Gastroesophageal sphincter (tissue), 4 donors: ENCODE measurements at regions not wholly inside any gene's neighbourhood (a gene's known extent, or its start where the extent isn't known, plus 50 kb on each side); places are given as distances from the start of the nearest gene placed in this dataset.

Source experiments
- ATAC-seq: fragments of 150-250 bp; one replicate; pipeline ENCODE4 v1.9.1; 2016; ENCODE audit warnings: mild to moderate bottlenecking, moderate library complexity
- H3K27ac ChIP-seq, 4 donors: fragments of 200-600 bp; sonication (generic) in 3 of 4; 1 replicate in 3 of 4; 2 replicates in 1 of 4; pipeline ENCODE4 v1.5.1; 2016 to 2019
- H3K27me3 ChIP-seq: fragments of 200-600 bp; sonication (generic); one replicate; pipeline ENCODE4 v1.5.1; 2019
- H3K36me3 ChIP-seq, 2 donors: fragments of 200-600 bp; sonication (generic); one replicate each; pipeline ENCODE4 v1.5.1; 2019; ENCODE audit warnings: control low read depth in 1 of 2
- H3K4me1 ChIP-seq, 3 donors: fragments of 200-600 bp; sonication (generic); 1 replicate in 2 of 3; 2 replicates in 1 of 3; pipeline ENCODE4 v1.5.1; 2016 to 2019; ENCODE audit warnings: control low read depth in 2 of 3
- H3K4me3 ChIP-seq, 2 donors: fragments of 200-600 bp; sonication (generic); one replicate each; pipeline ENCODE4 v1.5.1; 2019; ENCODE audit warnings: mild to moderate bottlenecking in 1 of 2, moderate library complexity in 1 of 2
- H3K9me3 ChIP-seq, 3 donors: fragments of 200-600 bp; sonication (generic); one replicate each; pipeline ENCODE4 v1.5.1; 2017 to 2019; ENCODE audit warnings: control low read depth in 2 of 3
- CTCF ChIP-seq, 4 experiments: fragments of 200-600 bp in 2 of 4; fragments of 450-650 bp in 2 of 4; sonication (generic) in 1 of 4; IDR thresholded peaks; one replicate each; pipeline ENCODE4 v1.5.1; 2017 to 2019; ENCODE audit warnings: antibody characterized with exemption in 4 of 4, mild to moderate bottlenecking in 2 of 4, moderate library complexity in 2 of 4
- EP300 ChIP-seq: sonication (generic); formaldehyde crosslinking; IDR thresholded peaks from one replicate; pipeline ENCODE4 v1.6.1; 2017; ENCODE audit warnings: antibody characterized with exemption, mild to moderate bottlenecking
- POLR2A ChIP-seq, 2 donors: fragments of 450-650 bp; IDR thresholded peaks; one replicate each; pipeline ENCODE4 v1.6.1; 2017; ENCODE audit warnings: antibody characterized with exemption in 2 of 2, mild to moderate bottlenecking in 2 of 2, moderate library complexity in 1 of 2
- POLR2AphosphoS5 ChIP-seq: sonication (generic); formaldehyde crosslinking; IDR thresholded peaks from one replicate; pipeline ENCODE4 v1.6.1; 2017; ENCODE audit warnings: antibody characterized with exemption
- WGBS, 2 donors: methylation state at CpG; one replicate each; pipeline ENCODE4 v1.1.5; 2018; ENCODE audit warnings: low coverage in 1 of 2; 5-methylcytosine and 5-hydroxymethylcytosine counted together

- no peaks in the 10 kb centered on the region for H3K27me3 ChIP-seq
- 53 to 89% methylated on average over 2 of the region's 2 CpGs for WGBS, 2 donors
- H3K27ac ChIP-seq, result no peak overlapping the region
- no peaks in the 10 kb centered on the region for H3K4me1 ChIP-seq
- ATAC-seq, result no peak
- peaks cover 0 to 8% (median 0%) of the 10 kb centered on the region in 3 donors for H3K9me3 ChIP-seq
- TF ChIP-seq EP300 (no peak), POLR2AphosphoS5 (no peak), CTCF (IDR thresholded peaks at IDR 0.05) (no peak), POLR2A (IDR thresholded peaks at IDR 0.05) (no peak)
- H3K4me3 ChIP-seq, result no peak overlapping the region
- H3K36me3 ChIP-seq, result no peaks in the 10 kb centered on the region
Measured at GRCh38 chr12:71018682-71019081, 98.1 kb upstream of the PTPRR start.

GRCh38 chr12:71014180-71014785 lies 93.7 kb upstream of the PTPRR start:
- no peak overlapping the region for H3K4me3 ChIP-seq
- H3K36me3 ChIP-seq, result no peaks in the 10 kb centered on the region
- 5 to 19% methylated on average over 2 of the region's 2 CpGs for WGBS, 2 donors
- H3K4me1 ChIP-seq, result no peaks in the 10 kb centered on the region
- no peak overlapping the region for H3K27ac ChIP-seq
- peaks cover 0 to 8% (median 0%) of the 10 kb centered on the region in 3 donors for H3K9me3 ChIP-seq
- TF ChIP-seq POLR2AphosphoS5 (no peak), CTCF (IDR thresholded peaks at IDR 0.05) (peak in 3 of 4 experiments; percentile 25 to 46 (median 28))
- H3K27me3 ChIP-seq, result no peaks in the 10 kb centered on the region
- ATAC-seq, result no peak

GRCh38 chr12:71011261-71011660 lies 90.7 kb upstream of the PTPRR start:
- Histone ChIP-seq H3K27me3 (no peaks in the 10 kb centered on the region), H3K36me3 (no peaks in the 10 kb centered on the region), H3K4me3 (no peak overlapping the region), H3K9me3 (no peaks in the 10 kb centered on the region), H3K4me1 (no peaks in the 10 kb centered on the region), H3K27ac (no peak overlapping the region)
- TF ChIP-seq POLR2A (IDR thresholded peaks at IDR 0.05), result no peak
- TF ChIP-seq EP300, result no peak
- TF ChIP-seq CTCF (IDR thresholded peaks at IDR 0.05), result no peak
- TF ChIP-seq POLR2AphosphoS5, result no peak
- ATAC-seq, result no peak
- 85 to 92% methylated on average over 3 to 4 of the region's 4 CpGs for WGBS, 2 donors

GRCh38 chr12:71010143-71010479 lies 89.6 kb upstream of the PTPRR start:
- no peaks in the 10 kb centered on the region for H3K4me1 ChIP-seq
- 100% methylated on average over 1 of the region's 1 CpG; no CpG with 5 or more reads in 1 of the 2 donors for WGBS, 2 donors
- TF ChIP-seq CTCF (IDR thresholded peaks at IDR 0.05) (no peak), POLR2AphosphoS5 (no peak), POLR2A (IDR thresholded peaks at IDR 0.05) (no peak), EP300 (no peak)

GRCh38 chr12:71009430-71010142 lies 89.0 kb upstream of the PTPRR start:
- WGBS, 2 donors, result 43 to 45% methylated on average over 5 to 6 of the region's 6 CpGs
- Histone ChIP-seq H3K4me1 (no peaks in the 10 kb centered on the region), H3K27me3 (no peaks in the 10 kb centered on the region), H3K9me3 (no peaks in the 10 kb centered on the region), H3K36me3 (no peaks in the 10 kb centered on the region), H3K27ac (no peak overlapping the region), H3K4me3 (no peak overlapping the region)
- no peak for ATAC-seq
- TF ChIP-seq CTCF (IDR thresholded peaks at IDR 0.05), result no peak
- no peak for TF ChIP-seq EP300
- no peak for TF ChIP-seq POLR2A (IDR thresholded peaks at IDR 0.05)

More at GRCh38 chr12:71010143-71010479, 89.6 kb upstream of the PTPRR start:
- no peaks in the 10 kb centered on the region for H3K27me3 ChIP-seq
- H3K27ac ChIP-seq, result no peak overlapping the region
- H3K36me3 ChIP-seq, result no peaks in the 10 kb centered on the region
- no peaks in the 10 kb centered on the region for H3K9me3 ChIP-seq
- H3K4me3 ChIP-seq, result no peak overlapping the region
- ATAC-seq, result no peak
